GM19372 (cell line): ENCODE measurements at regions not wholly inside any gene's neighbourhood (a gene's known extent, or its start where the extent isn't known, plus 50 kb on each side); places are given as distances from the start of the nearest gene placed in this dataset.
"Not testable (repeated sequence)": the region's sequence is repeated elsewhere in the genome, so short reads cannot be mapped to it uniquely, and the experiment has no call there.

ENCODE experiments used
- ATAC-seq: cut with Tn5 transposase; IDR thresholded peaks from one replicate; pipeline ENCODE4 v1.9.1; 2021; ENCODE audit warnings: mild to moderate bottlenecking, low read depth, moderate library complexity; ENCODE audit not compliant: unreplicated experiment

DNA sequence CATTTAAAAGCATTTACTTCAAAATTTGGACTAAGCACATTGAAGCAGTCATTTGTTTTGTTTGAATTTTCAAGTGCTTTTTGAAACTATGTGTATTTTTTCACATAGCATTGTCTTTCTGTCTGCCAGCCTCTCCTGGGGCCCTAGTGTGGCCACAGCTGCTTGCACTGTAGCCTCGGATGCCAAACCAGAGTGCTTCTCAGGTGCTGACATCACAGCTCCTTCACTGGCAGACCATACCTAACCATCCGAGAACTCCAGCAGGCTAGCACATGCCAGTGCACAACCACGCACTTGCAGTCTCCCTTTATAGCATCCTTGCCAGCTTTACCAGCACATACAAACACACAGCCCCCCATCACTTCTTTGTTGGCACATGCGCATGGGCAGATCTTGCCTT, 1019.7 kb downstream of the STPG2 start:
- ATAC-seq, result no peak

- no peak for ATAC-seq
Measured at GRCh38 chr4:97132435-97132834, 1010.8 kb downstream of the STPG2 start.

GRCh38 chr4:97134456-97134855, 1008.8 kb downstream of the STPG2 start:
- ATAC-seq, result no peak

- no peak for ATAC-seq
Measured at GRCh38 chr4:97139791-97140190, 1003.5 kb downstream of the STPG2 start.

DNA sequence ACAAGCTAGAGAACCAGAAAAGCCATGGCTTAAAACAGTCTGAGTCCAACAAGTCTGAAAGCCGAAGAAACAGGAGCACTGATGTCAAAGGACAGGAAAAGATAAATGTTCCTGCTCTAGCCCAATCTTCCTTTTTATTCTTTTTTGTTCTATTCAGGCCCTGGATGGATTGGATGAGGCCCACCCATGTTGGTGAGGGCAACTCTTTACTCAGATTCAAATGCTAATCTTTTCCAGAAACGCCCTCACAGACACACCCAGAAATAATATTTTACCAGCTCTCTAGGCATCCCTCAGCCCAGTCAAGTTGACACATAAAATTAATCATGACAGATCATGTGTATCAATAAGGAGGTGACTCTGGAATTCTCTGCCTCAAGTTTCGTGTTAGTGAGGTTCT, 1002.7 kb downstream of the STPG2 start:
- no peak for ATAC-seq

GRCh38 chr4:97141332-97141731, 1001.9 kb downstream of the STPG2 start:
- not testable (repeated sequence) for ATAC-seq

- no peak for ATAC-seq
Measured at GRCh38 chr4:97142410-97142809, 1000.9 kb downstream of the STPG2 start.

GRCh38 chr4:97142893-97143292, 1000.4 kb downstream of the STPG2 start:
- no peak for ATAC-seq

- no peak for ATAC-seq
Measured at GRCh38 chr4:97144199-97144598, 999.1 kb downstream of the STPG2 start.

- no peak for ATAC-seq
Measured at GRCh38 chr4:97150966-97151365, 992.3 kb downstream of the STPG2 start.

DNA sequence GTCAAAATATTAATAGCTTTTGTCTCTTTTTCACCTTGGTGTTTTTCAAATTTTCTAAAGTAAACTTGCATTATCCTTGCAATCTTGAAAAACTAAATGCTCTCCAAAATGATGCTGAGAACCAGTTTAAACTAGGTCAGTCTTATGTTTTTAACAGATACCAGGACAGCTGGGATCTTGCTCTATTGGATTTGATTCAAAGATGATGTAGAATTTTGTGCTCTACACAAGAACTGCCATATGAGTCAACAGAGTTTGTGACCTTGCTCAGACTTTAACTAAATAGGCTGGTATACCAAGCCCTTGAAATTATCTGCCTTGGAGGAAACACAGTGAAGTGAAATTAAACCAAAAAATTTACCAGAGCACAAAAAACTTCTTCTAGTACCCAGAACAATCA, 991.1 kb downstream of the STPG2 start:
- no peak for ATAC-seq

GRCh38 chr4:97153042-97153441, 990.2 kb downstream of the STPG2 start:
- ATAC-seq, result no peak

DNA sequence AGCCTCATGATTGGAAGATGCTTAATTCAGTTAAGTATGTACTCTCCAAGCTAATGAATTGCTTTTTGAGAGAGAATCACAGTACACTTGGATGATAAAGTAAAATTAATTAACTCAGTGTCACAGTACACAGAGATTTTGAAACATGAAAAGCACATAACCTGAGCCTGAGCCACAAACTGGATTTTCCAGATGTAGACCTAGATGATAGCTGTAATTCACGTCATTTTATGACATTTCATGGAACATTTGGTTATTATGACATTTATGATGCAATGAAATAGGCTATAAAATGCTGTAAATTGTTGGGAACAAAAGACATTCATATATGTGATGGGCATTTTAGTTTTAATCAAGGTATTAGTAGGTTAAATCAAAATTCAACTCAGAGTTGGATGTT, 983.7 kb downstream of the STPG2 start:
- ATAC-seq, result no peak

DNA sequence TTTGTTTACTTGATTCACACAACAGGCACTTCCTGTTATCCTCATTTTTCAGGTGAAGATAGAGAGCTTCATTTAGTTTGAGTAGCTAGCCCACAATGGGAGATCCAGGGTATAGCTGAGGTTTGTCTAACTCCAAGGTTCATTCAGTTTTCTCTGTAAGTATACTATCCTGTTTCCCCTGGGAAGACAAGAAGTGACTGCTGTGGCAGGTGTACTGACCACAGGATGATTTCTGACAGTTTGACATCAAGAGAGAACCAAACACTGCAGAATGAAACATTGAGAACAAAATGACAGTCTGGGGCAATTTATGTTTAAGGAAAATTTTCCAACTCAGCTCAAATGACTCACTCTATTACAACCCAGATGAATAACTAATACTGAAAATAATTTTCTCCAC, 958.0 kb downstream of the STPG2 start:
- ATAC-seq, result no peak

- ATAC-seq, result no peak
Measured at GRCh38 chr4:97197106-97197505, 946.2 kb downstream of the STPG2 start.

DNA sequence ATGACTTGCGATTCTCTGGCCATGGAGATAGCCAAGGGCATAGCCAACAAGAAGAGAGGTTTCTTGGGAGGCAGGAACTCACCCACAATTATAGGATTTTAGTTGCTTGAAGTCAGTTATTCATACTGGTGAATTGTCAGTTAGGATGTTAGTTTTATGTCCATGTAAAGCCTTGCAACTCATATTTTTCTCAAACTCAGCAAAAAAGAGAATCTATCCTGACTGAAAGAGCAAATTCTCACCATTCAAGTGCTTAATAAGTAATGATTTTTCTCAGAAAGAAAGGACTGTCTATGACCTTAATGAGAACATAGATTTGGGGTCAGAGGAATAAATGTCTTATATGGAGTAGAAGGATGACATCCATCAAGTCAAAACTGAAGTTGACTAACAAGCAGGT, 934.5 kb downstream of the STPG2 start:
- no peak for ATAC-seq

GRCh38 chr4:97215409-97215941, 927.8 kb downstream of the STPG2 start:
- no peak for ATAC-seq

GRCh38 chr4:97216046-97216445, 927.2 kb downstream of the STPG2 start:
- ATAC-seq, result no peak

DNA sequence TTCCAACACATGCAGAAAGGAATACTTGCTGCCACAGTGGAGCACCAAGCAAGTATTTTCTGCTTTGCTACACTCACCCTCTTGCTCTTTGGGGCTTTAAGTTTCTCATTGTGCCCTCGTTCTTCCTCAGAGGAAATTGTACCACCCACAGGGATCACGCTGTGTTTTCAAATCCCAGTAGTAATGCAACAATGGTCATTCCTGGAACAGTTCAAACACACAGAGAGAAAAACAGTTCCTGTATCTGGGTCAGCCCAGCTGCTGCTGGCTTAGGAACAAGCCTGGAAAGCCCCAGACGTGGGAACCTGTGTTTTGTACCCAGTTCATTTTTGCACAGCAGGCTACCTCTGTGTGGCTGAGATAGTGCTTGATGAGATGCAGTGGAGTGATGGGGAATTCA, 907.8 kb downstream of the STPG2 start:
- ATAC-seq, result no peak

GRCh38 chr4:97238956-97239666, 904.2 kb downstream of the STPG2 start:
- no peak for ATAC-seq

- no peak for ATAC-seq
Measured at GRCh38 chr4:97239667-97239997, 903.6 kb downstream of the STPG2 start.

- no peak for ATAC-seq
Measured at GRCh38 chr4:97252615-97253154, 890.6 kb downstream of the STPG2 start.
